BLaER1 treated with 17β-estradiol and CSF1 and Interleukin-3, amounts not matched to agents 10 nM and 100 nM (cell line): ENCODE measurements at regions not wholly inside any gene's neighbourhood (a gene's known extent, or its start where the extent isn't known, plus 50 kb on each side); places are given as distances from the start of the nearest gene placed in this dataset.

ENCODE experiments used
- H3K27ac ChIP-seq, 11 experiments: shearing (Covaris generic); formaldehyde crosslinking; 2 replicates each; pipeline ENCODE4 v1.8.1; 2022
- H3K27me3 ChIP-seq, 11 experiments: shearing (Covaris generic); formaldehyde crosslinking; 2 replicates each; pipeline ENCODE4 v1.8.1; 2022
- H3K36me3 ChIP-seq, 11 experiments: shearing (Covaris generic); formaldehyde crosslinking; 2 replicates each; pipeline ENCODE4 v1.8.1; 2022
- H3K4me1 ChIP-seq, 10 experiments: shearing (Covaris generic); formaldehyde crosslinking; 2 replicates each; pipeline ENCODE4 v1.8.1; 2022
- H3K4me2 ChIP-seq, 11 experiments: shearing (Covaris generic); formaldehyde crosslinking; 2 replicates each; pipeline ENCODE4 v1.8.1; 2022
- H3K4me3 ChIP-seq, 10 experiments: shearing (Covaris generic); formaldehyde crosslinking; 2 replicates each; pipeline ENCODE4 v1.8.1; 2022
- H3K9ac ChIP-seq, 11 experiments: shearing (Covaris generic); formaldehyde crosslinking; 2 replicates each; pipeline ENCODE4 v1.8.1; 2022
- H3K9me3 ChIP-seq, 11 experiments: shearing (Covaris generic); formaldehyde crosslinking; replicated peaks in 1 of 11; 2 replicates each; pipeline ENCODE4 v1.8.1; 2022
- H4K20me1 ChIP-seq, 11 experiments: shearing (Covaris generic); formaldehyde crosslinking; 2 replicates each; pipeline ENCODE4 v1.8.1; 2022
- Cebpa-rat ChIP-seq, 11 experiments: shearing (Covaris generic); IDR thresholded peaks; 2 replicates each; pipeline ENCODE4 v1.8.1; 2022

DNA sequence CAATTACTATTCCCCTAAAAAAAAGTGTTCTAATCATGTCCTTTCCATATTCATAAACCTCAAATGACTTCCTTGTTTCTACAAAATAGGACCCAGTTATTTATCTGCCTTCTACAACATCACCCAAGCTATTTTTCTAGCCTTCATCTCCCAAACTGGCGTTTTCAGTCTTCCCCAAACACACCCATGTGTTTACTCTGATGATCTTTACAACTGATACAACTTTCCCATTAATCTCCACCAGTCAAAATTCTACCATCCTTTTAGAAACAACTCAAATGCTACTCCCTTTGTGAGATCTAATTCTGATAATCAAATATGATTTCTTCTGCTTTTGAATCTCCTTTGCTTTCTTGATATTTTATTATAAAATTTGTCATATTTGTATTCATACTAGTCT lies 114.5 kb downstream of the DUSP6 start:
- H3K4me3 ChIP-seq, result no peak overlapping the region
- H3K27ac ChIP-seq, result peak overlapping the region in 3 of 11 experiments; percentile 62 to 75 (median 73); a peak in 3 of 22 replicates
- peaks cover 13 to 46% (median 21%) of the 10 kb centered on the region in 10 experiments for H3K4me1 ChIP-seq
- H3K27me3 ChIP-seq, result no peaks in the 10 kb centered on the region
- no peaks in the 10 kb centered on the region for H3K36me3 ChIP-seq
- H3K9me3 ChIP-seq, result peaks cover 0 to 14% (median 5%) of the 10 kb centered on the region in 11 experiments; a peak in 7 of 22 replicates
- no peaks in the 10 kb centered on the region for H4K20me1 ChIP-seq
- no peak overlapping the region for H3K9ac ChIP-seq
- no peak for TF ChIP-seq Cebpa-rat (IDR thresholded peaks at IDR 0.05)
- H3K4me2 ChIP-seq, result peak overlapping the region in 4 of 11 experiments; percentile 64 to 83 (median 72); a peak in 6 of 22 replicates

GRCh38 chr12:89236748-89237383 lies 115.4 kb downstream of the DUSP6 start:
- Histone ChIP-seq H4K20me1 (no peaks in the 10 kb centered on the region), H3K4me1 (peaks cover 13 to 46% (median 21%) of the 10 kb centered on the region in 10 experiments), H3K4me2 (peak overlapping the region in 8 of 11 experiments; percentile 27 to 83 (median 72); a peak in 14 of 22 replicates), H3K9me3 (peaks cover 0 to 10% (median 5%) of the 10 kb centered on the region in 11 experiments; a peak in 7 of 22 replicates), H3K27ac (peak overlapping the region in 6 of 11 experiments; percentile 21 to 75 (median 64); a peak in 9 of 22 replicates), H3K27me3 (no peaks in the 10 kb centered on the region), H3K4me3 (peak overlapping the region in 1 of 10 experiments; percentile 13; a peak in 1 of 20 replicates), H3K36me3 (no peaks in the 10 kb centered on the region), H3K9ac (no peak overlapping the region)
- TF ChIP-seq Cebpa-rat (IDR thresholded peaks at IDR 0.05), result no peak

DNA sequence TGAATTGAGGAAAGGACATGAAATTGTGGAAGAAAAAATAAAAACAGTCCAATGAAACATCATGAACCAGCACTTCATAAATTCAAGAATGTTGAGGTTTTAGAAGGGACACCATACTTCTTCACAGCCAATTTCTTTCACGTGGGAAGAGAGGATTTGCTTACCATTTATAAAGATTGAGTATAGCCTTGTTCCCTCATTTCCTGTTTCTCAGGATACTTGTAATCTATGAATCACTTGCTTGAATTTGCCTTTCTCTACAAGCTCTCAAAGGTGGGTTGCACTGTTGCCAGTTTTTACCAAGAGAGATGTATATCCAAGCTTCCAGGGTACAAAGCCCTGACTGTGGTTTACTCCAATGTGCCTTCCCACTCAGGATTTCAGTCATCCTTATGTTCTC lies 116.1 kb downstream of the DUSP6 start:
- H3K27ac ChIP-seq, result peak overlapping the region in 7 of 11 experiments; percentile 5 to 75 (median 62); a peak in 10 of 22 replicates
- H3K36me3 ChIP-seq, result no peaks in the 10 kb centered on the region
- H3K4me1 ChIP-seq, result peaks cover 13 to 47% (median 21%) of the 10 kb centered on the region in 10 experiments
- H3K9ac ChIP-seq, result no peak overlapping the region
- no peak for TF ChIP-seq Cebpa-rat (IDR thresholded peaks at IDR 0.05)
- H3K27me3 ChIP-seq, result no peaks in the 10 kb centered on the region
- peaks cover 0 to 7% (median 2%) of the 10 kb centered on the region in 11 experiments; a peak in 7 of 22 replicates for H3K9me3 ChIP-seq
- H3K4me3 ChIP-seq, result peak overlapping the region in 1 of 10 experiments; percentile 13; a peak in 1 of 20 replicates
- no peaks in the 10 kb centered on the region for H4K20me1 ChIP-seq
- H3K4me2 ChIP-seq, result peak overlapping the region; percentile 27 to 83 (median 69); a peak in 21 of 22 replicates

GRCh38 chr12:89235189-89235993 lies 116.9 kb downstream of the DUSP6 start:
- no peak for TF ChIP-seq Cebpa-rat (IDR thresholded peaks at IDR 0.05)
- Histone ChIP-seq H3K9ac (peak overlapping the region in 4 of 11 experiments; percentile 2 to 49 (median 22); a peak in 4 of 22 replicates), H3K36me3 (no peaks in the 10 kb centered on the region), H3K4me1 (peaks cover 13 to 52% (median 21%) of the 10 kb centered on the region in 10 experiments), H3K4me2 (peak overlapping the region; percentile 27 to 83 (median 69)), H4K20me1 (no peaks in the 10 kb centered on the region), H3K27ac (peak overlapping the region in 9 of 11 experiments; percentile 3 to 75 (median 45); a peak in 14 of 22 replicates), H3K9me3 (no peaks in the 10 kb centered on the region), H3K27me3 (no peaks in the 10 kb centered on the region), H3K4me3 (0 out of 20 replicates have a peak overlapping the region, but pooled peaks of 2 of the 10 experiments have one; percentile 2 to 13)

GRCh38 chr12:89234324-89235114 lies 117.8 kb downstream of the DUSP6 start:
- no peak for TF ChIP-seq Cebpa-rat (IDR thresholded peaks at IDR 0.05)
- Histone ChIP-seq H3K4me2 (peak overlapping the region in 4 of 11 experiments; percentile 64 to 83 (median 72); a peak in 6 of 22 replicates), H4K20me1 (no peaks in the 10 kb centered on the region), H3K36me3 (no peaks in the 10 kb centered on the region), H3K27ac (peak overlapping the region in 4 of 11 experiments; percentile 62 to 75 (median 70); a peak in 7 of 22 replicates), H3K4me1 (peaks cover 13 to 55% (median 21%) of the 10 kb centered on the region in 10 experiments), H3K9ac (no peak overlapping the region), H3K4me3 (no peak overlapping the region), H3K9me3 (no peaks in the 10 kb centered on the region), H3K27me3 (no peaks in the 10 kb centered on the region)

GRCh38 chr12:89231686-89232085 lies 120.6 kb downstream of the DUSP6 start:
- no peak overlapping the region for H3K4me3 ChIP-seq
- H4K20me1 ChIP-seq, result no peaks in the 10 kb centered on the region
- H3K36me3 ChIP-seq, result no peaks in the 10 kb centered on the region
- no peak overlapping the region for H3K9ac ChIP-seq
- TF ChIP-seq Cebpa-rat (IDR thresholded peaks at IDR 0.05), result no peak
- H3K27me3 ChIP-seq, result no peaks in the 10 kb centered on the region
- peak overlapping the region in 1 of 11 experiments; percentile 40; a peak in 1 of 22 replicates for H3K4me2 ChIP-seq
- no peaks in the 10 kb centered on the region for H3K9me3 ChIP-seq
- no peak overlapping the region for H3K27ac ChIP-seq
- H3K4me1 ChIP-seq, result peaks cover 13 to 33% (median 18%) of the 10 kb centered on the region in 10 experiments

DNA sequence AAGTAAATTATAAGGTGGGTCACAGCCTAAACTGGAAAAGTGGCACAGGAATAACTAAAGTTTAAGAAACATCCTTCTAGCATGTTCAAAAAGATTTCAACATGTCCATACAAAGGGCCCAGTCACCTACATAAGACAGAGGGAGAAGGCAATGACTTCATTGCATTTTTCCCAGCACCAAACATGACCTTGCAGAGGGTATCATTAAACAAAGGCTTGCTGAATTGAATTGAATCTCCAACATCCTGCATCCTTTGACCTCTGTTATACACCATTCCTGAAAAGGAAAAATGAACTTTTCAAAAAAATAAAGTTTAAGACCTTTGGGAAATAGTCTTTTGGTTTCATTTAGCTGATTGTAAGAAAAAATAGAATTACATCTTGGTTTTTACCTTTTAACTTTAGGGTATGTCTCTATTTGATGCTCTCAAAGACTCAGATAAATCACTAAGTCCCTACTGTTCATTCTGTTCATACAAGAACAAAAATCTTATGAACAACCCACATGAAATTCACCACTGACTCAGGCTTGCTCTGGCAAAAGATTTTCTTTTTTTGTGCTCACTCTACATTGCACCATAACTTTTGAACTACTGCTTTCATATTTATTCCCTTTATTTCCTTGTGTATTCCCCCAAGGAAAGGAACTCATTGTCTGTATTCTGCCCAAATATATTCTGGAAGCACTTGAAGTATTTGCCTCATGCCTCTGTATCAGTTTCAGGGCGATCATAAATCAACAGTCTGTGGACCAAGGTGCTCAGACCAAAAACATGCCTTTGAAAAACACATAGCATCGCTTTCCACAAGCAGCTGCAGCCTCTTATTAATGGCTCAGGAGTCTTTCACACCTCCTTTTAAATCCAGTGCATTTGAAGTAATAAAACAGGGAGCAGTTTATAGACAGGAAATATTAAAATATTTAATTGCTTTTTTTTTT lies 121.7 kb downstream of the DUSP6 start:
- Histone ChIP-seq H3K9me3 (no peaks in the 10 kb centered on the region), H3K9ac (no peak overlapping the region)

More for the DNA sequence above, 121.7 kb downstream of the DUSP6 start:
- no peaks in the 10 kb centered on the region for H4K20me1 ChIP-seq
- H3K36me3 ChIP-seq, result no peaks in the 10 kb centered on the region
- no peak for TF ChIP-seq Cebpa-rat (IDR thresholded peaks at IDR 0.05)
- no peak overlapping the region for H3K27ac ChIP-seq
- no peak overlapping the region for H3K4me3 ChIP-seq
- H3K27me3 ChIP-seq, result no peaks in the 10 kb centered on the region
- peaks cover 4 to 29% (median 9%) of the 10 kb centered on the region in 10 experiments for H3K4me1 ChIP-seq
- peak overlapping the region in 2 of 11 experiments; percentile 4 to 15; a peak in 2 of 22 replicates for H3K4me2 ChIP-seq
